Osteocyte (in vitro differentiated cells): ENCODE measurements at regions not wholly inside any gene's neighbourhood (a gene's known extent, or its start where the extent isn't known, plus 50 kb on each side); places are given as distances from the start of the nearest gene placed in this dataset.

ENCODE experiments used
- DNase-seq: peaks from one replicate; pipeline ENCODE4 v3.0.0; 2021; ENCODE audit warnings: mixed read lengths; ENCODE audit not compliant: unreplicated experiment; ENCODE audit errors: extremely low spot score
- H3K27ac Mint-ChIP-seq: one replicate; pipeline ENCODE4 v1.8.0; 2021; ENCODE audit warnings: mild to moderate bottlenecking, mixed read lengths; ENCODE audit not compliant: unreplicated experiment
- H3K27me3 Mint-ChIP-seq: one replicate; pipeline ENCODE4 v1.8.0; 2021; ENCODE audit warnings: mixed read lengths; ENCODE audit not compliant: unreplicated experiment
- H3K36me3 Mint-ChIP-seq: one replicate; pipeline ENCODE4 v1.8.0; 2021; ENCODE audit warnings: mixed read lengths; ENCODE audit not compliant: unreplicated experiment
- H3K4me1 Mint-ChIP-seq: one replicate; pipeline ENCODE4 v1.8.0; 2021; ENCODE audit warnings: mixed read lengths; ENCODE audit not compliant: unreplicated experiment
- H3K4me3 Mint-ChIP-seq: one replicate; pipeline ENCODE4 v1.8.0; 2021; ENCODE audit warnings: mild to moderate bottlenecking, moderate library complexity, mixed read lengths; ENCODE audit not compliant: unreplicated experiment
- H3K9me3 Mint-ChIP-seq: one replicate; pipeline ENCODE4 v1.8.0; 2021; ENCODE audit warnings: mixed read lengths; ENCODE audit not compliant: unreplicated experiment
- CTCF ChIP-seq: fragments of 200-600 bp; sonication (generic); IDR thresholded peaks from 2 replicates; pipeline ENCODE4 v1.5.0; 2021; ENCODE audit warnings: antibody characterized with exemption, mild to moderate bottlenecking, moderate library complexity

DNA sequence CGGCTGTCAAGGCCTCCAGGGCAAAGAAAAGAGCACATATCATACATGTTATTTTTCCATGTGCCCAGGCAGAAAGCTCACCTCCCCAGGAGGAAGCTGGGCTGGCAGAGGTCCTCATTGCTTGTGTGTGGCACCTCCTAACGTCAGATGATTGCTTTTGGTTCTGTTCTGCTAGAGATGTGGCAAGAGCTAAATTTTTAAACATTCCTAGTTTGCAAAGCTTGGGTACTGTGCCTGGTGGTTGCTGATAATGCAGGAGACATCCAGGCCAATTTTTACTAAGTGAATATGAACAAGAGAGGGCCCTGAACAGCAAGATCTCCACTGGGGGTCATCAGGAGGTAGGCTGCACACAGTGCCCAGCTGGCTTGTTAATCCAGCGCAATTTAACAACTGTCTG lies 93.9 kb downstream of the TBX19 start:
- H3K4me1 Mint-ChIP-seq: no peaks in the 10 kb centered on the region
- no peak for TF ChIP-seq CTCF
- H3K9me3 Mint-ChIP-seq: peaks cover 3% of the 10 kb centered on the region
- no peak overlapping the region for H3K27ac Mint-ChIP-seq
- H3K36me3 Mint-ChIP-seq: no peaks in the 10 kb centered on the region
- H3K27me3 Mint-ChIP-seq: peaks cover 18% of the 10 kb centered on the region
- no peak for DNase-seq
- no peak overlapping the region for H3K4me3 Mint-ChIP-seq

GRCh38 chr1:168373869-168374268 lies 93.2 kb downstream of the TBX19 start:
- Mint-ChIP-seq H3K27ac (no peak overlapping the region), H3K36me3 (no peaks in the 10 kb centered on the region), H3K9me3 (no peaks in the 10 kb centered on the region), H3K4me3 (no peak overlapping the region), H3K4me1 (no peaks in the 10 kb centered on the region), H3K27me3 (peaks cover 23% of the 10 kb centered on the region)
- no peak for TF ChIP-seq CTCF
- no peak for DNase-seq

DNA sequence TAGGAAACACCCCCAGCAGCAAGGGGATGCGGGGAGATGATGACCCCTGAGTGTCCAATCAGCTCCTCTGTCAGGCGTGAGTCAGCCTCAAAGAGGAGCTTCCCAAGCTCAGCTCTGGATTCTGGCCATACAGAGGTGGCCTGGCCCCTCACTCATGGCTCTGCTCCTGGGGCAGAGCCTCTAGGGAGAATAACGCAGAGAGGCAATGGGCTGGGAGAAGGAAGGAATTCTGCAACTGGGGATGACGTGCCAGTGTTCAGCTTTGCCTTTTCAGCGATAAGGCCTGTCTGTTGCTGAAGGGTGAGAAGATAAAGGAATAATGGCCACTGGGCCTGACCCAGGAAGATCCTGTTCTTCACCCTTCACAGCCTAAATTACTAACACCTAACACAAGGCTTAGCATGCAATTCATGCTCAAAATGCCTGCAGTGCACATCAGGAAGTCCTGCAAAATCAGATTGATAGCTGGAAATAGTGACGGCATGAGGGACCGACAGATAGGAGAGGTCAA lies 92.2 kb downstream of the TBX19 start:
- Mint-ChIP-seq H3K4me3 (no peak overlapping the region), H3K9me3 (no peaks in the 10 kb centered on the region), H3K27me3 (peaks cover 27% of the 10 kb centered on the region), H3K27ac (no peak overlapping the region), H3K4me1 (no peaks in the 10 kb centered on the region), H3K36me3 (no peaks in the 10 kb centered on the region)
- TF ChIP-seq CTCF: no peak
- DNase-seq: no peak

GRCh38 chr1:168372307-168372706 lies 91.6 kb downstream of the TBX19 start:
- Mint-ChIP-seq H3K9me3 (no peaks in the 10 kb centered on the region), H3K4me1 (no peaks in the 10 kb centered on the region), H3K27me3 (peaks cover 28% of the 10 kb centered on the region), H3K27ac (no peak overlapping the region), H3K4me3 (no peak overlapping the region), H3K36me3 (no peaks in the 10 kb centered on the region)
- no peak for DNase-seq
- no peak for TF ChIP-seq CTCF

GRCh38 chr1:168371477-168371876 lies 90.8 kb downstream of the TBX19 start:
- Mint-ChIP-seq H3K4me3 (no peak overlapping the region), H3K36me3 (peaks cover 2% of the 10 kb centered on the region), H3K27me3 (peaks cover 35% of the 10 kb centered on the region), H3K4me1 (no peaks in the 10 kb centered on the region), H3K9me3 (no peaks in the 10 kb centered on the region), H3K27ac (no peak overlapping the region)
- TF ChIP-seq CTCF: no peak
- no peak for DNase-seq
